B cell (primary cell): ENCODE measurements at regions not wholly inside any gene's neighbourhood (a gene's known extent, or its start where the extent isn't known, plus 50 kb on each side); places are given as distances from the start of the nearest gene placed in this dataset.

Source experiments
- ATAC-seq: fragments of 200-7000 bp; cut with Tn5 transposase; one replicate; pipeline ENCODE4 v1.10.0; 2021; ENCODE audit warnings: low read depth, mild to moderate bottlenecking, moderate number of reproducible peaks, moderate library complexity
- CTCF ChIA-PET: fragments of 350-600 bp; sonication (Branson Sonifier 250); formaldehyde crosslinking; loops from one replicate; lab custom pipeline; 2021; ENCODE audit warnings: antibody characterized with exemption, inconsistent platforms; lab: Charles Lee
- POLR2A ChIA-PET: fragments of 350-600 bp; sonication (Branson Sonifier 250); formaldehyde crosslinking; loops from one replicate; lab custom pipeline; 2021; ENCODE audit warnings: antibody characterized with exemption; lab: Charles Lee
- DNase-seq: peaks from one replicate; pipeline ENCODE4 v3.0.0; 2013
- H2AFZ ChIP-seq: 2 replicates; pipeline ENCODE4 v1.6.1; 2012; ENCODE audit warnings: mild to moderate bottlenecking, low read depth, low read length; ENCODE audit not compliant: insufficient read depth, poor library complexity, severe bottlenecking
- H3K27ac ChIP-seq, 2 donors: 1 replicate in 1 of 2; 2 replicates in 1 of 2; pipeline ENCODE4 v1.5.1; 2012 to 2013; ENCODE audit warnings: low read length in 2 of 2, mild to moderate bottlenecking in 2 of 2, moderate library complexity in 1 of 2
- H3K27me3 ChIP-seq, 4 experiments: fragments of 200-600 bp in 1 of 4; sonication (generic) in 1 of 4; replicated peaks in 1 of 4; 1 replicate in 2 of 4; 2 replicates in 2 of 4; pipeline versions ENCODE4 v1.6.1 to v1.7.0; 2013 to 2016; ENCODE audit warnings: low read length in 3 of 4, mild to moderate bottlenecking in 2 of 4, mixed read lengths in 1 of 4, moderate library complexity in 1 of 4; ENCODE audit not compliant: insufficient read depth in 4 of 4, control insufficient read depth in 3 of 4; ENCODE audit errors: control extremely low read depth in 1 of 4
- H3K36me3 ChIP-seq, 2 experiments: replicated peaks in 1 of 2; 1 replicate in 1 of 2; 2 replicates in 1 of 2; pipeline versions ENCODE4 v1.6.1 to v1.7.1; 2013; ENCODE audit warnings: low read length in 1 of 2; ENCODE audit not compliant: insufficient read depth in 2 of 2, control insufficient read depth in 1 of 2; ENCODE audit errors: control extremely low read depth in 1 of 2, extremely low read depth in 1 of 2
- H3K4me1 ChIP-seq, 2 donors: fragments of 200-600 bp in 1 of 2; sonication (generic) in 1 of 2; 1 replicate in 1 of 2; 2 replicates in 1 of 2; pipeline versions ENCODE4 v1.5.1 to v1.6.1; 2013 to 2017; ENCODE audit warnings: low read length in 2 of 2; ENCODE audit not compliant: control insufficient read depth in 2 of 2, insufficient read depth in 2 of 2
- H3K4me2 ChIP-seq: replicated peaks from 2 replicates; pipeline ENCODE3; 2012; ENCODE audit warnings: mild to moderate bottlenecking, low read depth, low read length; ENCODE audit not compliant: poor library complexity, severe bottlenecking
- H3K4me3 ChIP-seq, 5 experiments: fragments of 200-600 bp in 1 of 5; sonication (generic) in 1 of 5; 1 replicate in 3 of 5; 2 replicates in 2 of 5; pipeline versions ENCODE4 v1.5.1 to v1.7.0; 2011 to 2016; ENCODE audit warnings: low read length in 4 of 5, mild to moderate bottlenecking in 4 of 5, low read depth in 2 of 5, control low read depth in 1 of 5, moderate library complexity in 1 of 5; ENCODE audit not compliant: insufficient read depth in 1 of 5; ENCODE audit errors: control extremely low read depth in 1 of 5, extremely low read depth in 1 of 5
- H3K79me2 ChIP-seq: fragments of 200-600 bp; sonication (generic); one replicate; pipeline ENCODE4 v1.6.0; 2016; ENCODE audit warnings: low read length; ENCODE audit not compliant: control insufficient read depth, insufficient read depth
- H3K9ac ChIP-seq: fragments of 200-600 bp; sonication (generic); 2 replicates; pipeline ENCODE4 v1.6.1; 2017; ENCODE audit warnings: mild to moderate bottlenecking, low read length, moderate library complexity
- H3K9me3 ChIP-seq, 3 donors: one replicate each; pipeline versions ENCODE4 v1.6.1 to v1.7.1; 2013; ENCODE audit warnings: low read length in 2 of 3; ENCODE audit not compliant: control insufficient read depth in 2 of 3, insufficient read depth in 1 of 3; ENCODE audit errors: control extremely low read depth in 1 of 3
- H4K20me1 ChIP-seq: 2 replicates; pipeline ENCODE4 v1.6.0; 2012; ENCODE audit warnings: mild to moderate bottlenecking, low read length; ENCODE audit not compliant: insufficient read depth, control insufficient read depth, poor library complexity, severe bottlenecking
- H3K27ac Mint-ChIP-seq: one replicate; pipeline ENCODE4 v1.8.0; 2021; ENCODE audit warnings: mixed read lengths
- H3K27me3 Mint-ChIP-seq: one replicate; pipeline ENCODE4 v1.8.0; 2021; ENCODE audit warnings: mixed read lengths
- H3K4me1 Mint-ChIP-seq: one replicate; pipeline ENCODE4 v1.8.0; 2021; ENCODE audit warnings: mixed read lengths
- H3K4me3 Mint-ChIP-seq: one replicate; pipeline ENCODE4 v1.8.0; 2021; ENCODE audit warnings: mixed read lengths
- H3K9me3 Mint-ChIP-seq: one replicate; pipeline ENCODE4 v1.8.0; 2022; ENCODE audit warnings: mixed read lengths; ENCODE audit not compliant: insufficient read depth
- EZH2 ChIP-seq: IDR thresholded peaks from 2 replicates; pipeline ENCODE4 v1.6.1; 2012; ENCODE audit warnings: borderline replicate concordance, low read depth, mild to moderate bottlenecking, moderate library complexity, low read length; ENCODE audit not compliant: insufficient read depth, poor library complexity, severe bottlenecking
- WGBS: methylation state at CpG from one replicate; pipeline ENCODE4 v1.1.5; 2013; ENCODE audit warnings: missing lambda C conversion rate; ENCODE audit not compliant: insufficient coverage; 5-methylcytosine and 5-hydroxymethylcytosine counted together
- intact Hi-C: fragments of 100-400 bp; cut with micrococcal nuclease; formaldehyde crosslinking; loops from one replicate; pipeline ENCODE4 v1.10.0; 2022
- TF ChIP-seq, protein P1 (sequence below): fragments of 200-600 bp; IDR thresholded peaks from one replicate; pipeline ENCODE4 v1.8.0; 2022; ENCODE audit warnings: antibody characterized with exemption, mild to moderate bottlenecking

GRCh38 chr5:18099261-18099660 lies 465.0 kb downstream of the TAF11L14 start:
- no peak overlapping the region for H2AFZ ChIP-seq
- H3K9me3 Mint-ChIP-seq, result no peaks in the 10 kb centered on the region
- no peak for ATAC-seq
- WGBS, result no CpG with 5 or more reads among the region's 2 CpGs
- H3K36me3 ChIP-seq, result no peaks in the 10 kb centered on the region
- H3K27me3 Mint-ChIP-seq, result no peaks in the 10 kb centered on the region
- H3K27ac ChIP-seq, result no peak overlapping the region
- H4K20me1 ChIP-seq, result no peaks in the 10 kb centered on the region
- H3K4me3 Mint-ChIP-seq, result no peak overlapping the region
- H3K79me2 ChIP-seq, result no peaks in the 10 kb centered on the region
- no peaks in the 10 kb centered on the region for H3K4me1 Mint-ChIP-seq
- H3K9me3 ChIP-seq, result no peaks in the 10 kb centered on the region
- H3K27ac Mint-ChIP-seq, result no peak overlapping the region
- no peaks in the 10 kb centered on the region for H3K4me1 ChIP-seq
- TF ChIP-seq, protein P1, sequence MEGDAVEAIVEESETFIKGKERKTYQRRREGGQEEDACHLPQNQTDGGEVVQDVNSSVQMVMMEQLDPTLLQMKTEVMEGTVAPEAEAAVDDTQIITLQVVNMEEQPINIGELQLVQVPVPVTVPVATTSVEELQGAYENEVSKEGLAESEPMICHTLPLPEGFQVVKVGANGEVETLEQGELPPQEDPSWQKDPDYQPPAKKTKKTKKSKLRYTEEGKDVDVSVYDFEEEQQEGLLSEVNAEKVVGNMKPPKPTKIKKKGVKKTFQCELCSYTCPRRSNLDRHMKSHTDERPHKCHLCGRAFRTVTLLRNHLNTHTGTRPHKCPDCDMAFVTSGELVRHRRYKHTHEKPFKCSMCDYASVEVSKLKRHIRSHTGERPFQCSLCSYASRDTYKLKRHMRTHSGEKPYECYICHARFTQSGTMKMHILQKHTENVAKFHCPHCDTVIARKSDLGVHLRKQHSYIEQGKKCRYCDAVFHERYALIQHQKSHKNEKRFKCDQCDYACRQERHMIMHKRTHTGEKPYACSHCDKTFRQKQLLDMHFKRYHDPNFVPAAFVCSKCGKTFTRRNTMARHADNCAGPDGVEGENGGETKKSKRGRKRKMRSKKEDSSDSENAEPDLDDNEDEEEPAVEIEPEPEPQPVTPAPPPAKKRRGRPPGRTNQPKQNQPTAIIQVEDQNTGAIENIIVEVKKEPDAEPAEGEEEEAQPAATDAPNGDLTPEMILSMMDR, result no peak
- TF ChIP-seq EZH2, result no peak
- no peak overlapping the region for H3K9ac ChIP-seq
- DNase-seq, result no peak
- ChIA-PET POLR2A (no interaction called here), CTCF (no interaction called here)
- no peak overlapping the region for H3K4me3 ChIP-seq
- no peaks in the 10 kb centered on the region for H3K27me3 ChIP-seq
- no peak overlapping the region for H3K4me2 ChIP-seq
- intact Hi-C loops, result no loop called here

GRCh38 chr5:18101532-18101931 lies 467.3 kb downstream of the TAF11L14 start:
- TF ChIP-seq EZH2, result no peak
- TF ChIP-seq, protein P1, result no peak
- Histone ChIP-seq H3K79me2 (no peaks in the 10 kb centered on the region), H4K20me1 (no peaks in the 10 kb centered on the region), H3K27ac (no peak overlapping the region), H3K9me3 (no peaks in the 10 kb centered on the region), H3K4me3 (no peak overlapping the region), H3K36me3 (no peaks in the 10 kb centered on the region), H3K9ac (no peak overlapping the region), H3K4me1 (no peaks in the 10 kb centered on the region), H3K4me2 (no peak overlapping the region), H3K27me3 (no peaks in the 10 kb centered on the region), H2AFZ (no peak overlapping the region)
- CTCF ChIA-PET, result no interaction called here
- Mint-ChIP-seq H3K4me3 (no peak overlapping the region), H3K4me1 (no peaks in the 10 kb centered on the region), H3K9me3 (no peaks in the 10 kb centered on the region), H3K27ac (no peak overlapping the region), H3K27me3 (no peaks in the 10 kb centered on the region)
- DNase-seq, result no peak
- intact Hi-C loops, result loop anchor here (5.0 kb wide), 1 partner anchor 884 kb away; the partner anchor contains the start of gene BASP1
- no peak for ATAC-seq
- POLR2A ChIA-PET, result no interaction called here
